Rectal smooth muscle tissue (tissue), 1 donor: ENCODE measurements at regions not wholly inside any gene's neighbourhood (a gene's known extent, or its start where the extent isn't known, plus 50 kb on each side); places are given as distances from the start of the nearest gene placed in this dataset.
"Not testable (repeated sequence)": the region's sequence is repeated elsewhere in the genome, so short reads cannot be mapped to it uniquely, and the experiment has no call there.

ENCODE experiments used
- H3K27ac ChIP-seq: one replicate; pipeline ENCODE4 v1.7.0; 2013; ENCODE audit warnings: low read depth, low read length, inconsistent platforms
- H3K27me3 ChIP-seq: one replicate; pipeline ENCODE4 v1.7.0; 2013; ENCODE audit warnings: low read length; ENCODE audit not compliant: control insufficient read depth, insufficient read depth
- H3K36me3 ChIP-seq: one replicate; pipeline ENCODE4 v1.7.0; 2013; ENCODE audit warnings: low read length; ENCODE audit not compliant: control insufficient read depth, insufficient read depth
- H3K4me1 ChIP-seq: one replicate; pipeline ENCODE4 v1.7.0; 2013; ENCODE audit warnings: low read length; ENCODE audit not compliant: control insufficient read depth, insufficient read depth
- H3K4me3 ChIP-seq: one replicate; pipeline ENCODE4 v1.7.0; 2013; ENCODE audit warnings: low read length
- H3K9ac ChIP-seq: one replicate; pipeline ENCODE4 v1.7.0; 2013; ENCODE audit warnings: low read length

- not testable (repeated sequence) for H3K4me1 ChIP-seq, H3K36me3 ChIP-seq, H3K27ac ChIP-seq, H3K27me3 ChIP-seq, H3K9ac ChIP-seq, H3K4me3 ChIP-seq
Observed at GRCh38 chr19:56926094-56926493, 85.6 kb upstream of the PEG3 start.

- Histone ChIP-seq H3K4me3 (no peak overlapping the region), H3K27ac (no peak overlapping the region), H3K36me3 (no peaks in the 10 kb centered on the region)
Observed at GRCh38 chr19:56927294-56927693, 86.8 kb upstream of the PEG3 start.

GRCh38 chr19:56927791-56928207 is 87.3 kb upstream of the PEG3 start:
- no peak overlapping the region for H3K27ac ChIP-seq
- no peaks in the 10 kb centered on the region for H3K27me3 ChIP-seq

More at GRCh38 chr19:56927294-56927693, 86.8 kb upstream of the PEG3 start:
- H3K4me1 ChIP-seq, result no peaks in the 10 kb centered on the region
- H3K27me3 ChIP-seq, result no peaks in the 10 kb centered on the region
- no peak overlapping the region for H3K9ac ChIP-seq

GRCh38 chr19:56930647-56931535 is 90.4 kb upstream of the PEG3 start:
- Histone ChIP-seq H3K27ac (no peak overlapping the region), H3K4me1 (no peaks in the 10 kb centered on the region), H3K4me3 (no peak overlapping the region), H3K9ac (no peak overlapping the region), H3K27me3 (no peaks in the 10 kb centered on the region), H3K36me3 (no peaks in the 10 kb centered on the region)

More at GRCh38 chr19:56927791-56928207, 87.3 kb upstream of the PEG3 start:
- no peaks in the 10 kb centered on the region for H3K36me3 ChIP-seq
- H3K9ac ChIP-seq, result no peak overlapping the region
- H3K4me1 ChIP-seq, result no peaks in the 10 kb centered on the region
- H3K4me3 ChIP-seq, result no peak overlapping the region

GRCh38 chr19:56933014-56933705 is 92.6 kb upstream of the PEG3 start:
- H3K4me3 ChIP-seq, result no peak overlapping the region
- no peaks in the 10 kb centered on the region for H3K4me1 ChIP-seq
- H3K36me3 ChIP-seq, result no peaks in the 10 kb centered on the region
- no peak overlapping the region for H3K9ac ChIP-seq
- H3K27me3 ChIP-seq, result no peaks in the 10 kb centered on the region
- no peak overlapping the region for H3K27ac ChIP-seq

- H3K27ac ChIP-seq, result no peak overlapping the region
- H3K27me3 ChIP-seq, result no peaks in the 10 kb centered on the region
- H3K4me3 ChIP-seq, result no peak overlapping the region
- no peaks in the 10 kb centered on the region for H3K4me1 ChIP-seq
- H3K9ac ChIP-seq, result no peak overlapping the region
- no peaks in the 10 kb centered on the region for H3K36me3 ChIP-seq
Observed at GRCh38 chr19:56934438-56935090, 94.0 kb upstream of the PEG3 start.

- Histone ChIP-seq H3K36me3 (no peaks in the 10 kb centered on the region), H3K27me3 (no peaks in the 10 kb centered on the region), H3K9ac (no peak overlapping the region), H3K4me1 (no peaks in the 10 kb centered on the region), H3K27ac (no peak overlapping the region), H3K4me3 (no peak overlapping the region)
Observed at GRCh38 chr19:56939951-56940350, 99.4 kb upstream of the PEG3 start.

GRCh38 chr19:56942756-56943155 is 102.2 kb upstream of the PEG3 start:
- no peak overlapping the region for H3K9ac ChIP-seq
- H3K36me3 ChIP-seq, result no peaks in the 10 kb centered on the region
- no peak overlapping the region for H3K4me3 ChIP-seq
- H3K4me1 ChIP-seq, result no peaks in the 10 kb centered on the region
- H3K27ac ChIP-seq, result no peak overlapping the region
- no peaks in the 10 kb centered on the region for H3K27me3 ChIP-seq

GRCh38 chr19:56946159-56946558 is 105.6 kb upstream of the PEG3 start:
- Histone ChIP-seq H3K27me3 (no peaks in the 10 kb centered on the region), H3K4me1 (no peaks in the 10 kb centered on the region), H3K36me3 (no peaks in the 10 kb centered on the region), H3K4me3 (no peak overlapping the region), H3K9ac (no peak overlapping the region), H3K27ac (no peak overlapping the region)

GRCh38 chr19:56947206-56947605 is 106.7 kb upstream of the PEG3 start:
- Histone ChIP-seq H3K27ac (no peak overlapping the region), H3K27me3 (no peaks in the 10 kb centered on the region), H3K9ac (no peak overlapping the region), H3K4me1 (no peaks in the 10 kb centered on the region), H3K4me3 (no peak overlapping the region), H3K36me3 (no peaks in the 10 kb centered on the region)

- H3K4me3 ChIP-seq, result no peak overlapping the region
- no peak overlapping the region for H3K27ac ChIP-seq
- no peaks in the 10 kb centered on the region for H3K4me1 ChIP-seq
- no peak overlapping the region for H3K9ac ChIP-seq
- no peaks in the 10 kb centered on the region for H3K27me3 ChIP-seq
- no peaks in the 10 kb centered on the region for H3K36me3 ChIP-seq
Observed at GRCh38 chr19:56949626-56950025, 109.1 kb upstream of the PEG3 start.

GRCh38 chr19:56951672-56952071 is 111.1 kb upstream of the PEG3 start:
- H3K4me1 ChIP-seq, result no peaks in the 10 kb centered on the region
- H3K4me3 ChIP-seq, result no peak overlapping the region
- no peaks in the 10 kb centered on the region for H3K27me3 ChIP-seq
- H3K9ac ChIP-seq, result no peak overlapping the region
- H3K27ac ChIP-seq, result no peak overlapping the region
- no peaks in the 10 kb centered on the region for H3K36me3 ChIP-seq
